HCT116 (cell line): ENCODE measurements at regions not wholly inside any gene's neighbourhood (a gene's known extent, or its start where the extent isn't known, plus 50 kb on each side); places are given as distances from the start of the nearest gene placed in this dataset.

ENCODE experiments used
- CEBPB ChIP-seq: IDR thresholded peaks from 2 replicates; pipeline ENCODE4 v1.6.1; 2012; ENCODE audit warnings: low read depth
- EGR1 ChIP-seq: IDR thresholded peaks from 2 replicates; pipeline ENCODE4 v1.6.1; 2012; ENCODE audit warnings: low read depth
- EZH2 ChIP-seq: fragments of 200-600 bp; sonication (generic); IDR thresholded peaks from 2 replicates; pipeline ENCODE4 v1.6.1; 2017; ENCODE audit warnings: antibody characterized with exemption, mixed run types
- MAX ChIP-seq: IDR thresholded peaks from 2 replicates; pipeline ENCODE4 v1.6.1; 2012
- POLR2A ChIP-seq: IDR thresholded peaks from 2 replicates; pipeline ENCODE4 v1.7.0; 2011; ENCODE audit warnings: borderline replicate concordance; ENCODE audit not compliant: insufficient read depth, insufficient read length; ENCODE audit errors: extremely low read depth
- POLR2AphosphoS5 ChIP-seq: IDR thresholded peaks from 2 replicates; pipeline ENCODE4 v1.6.1; 2011; ENCODE audit warnings: mild to moderate bottlenecking, low read depth, low read length, moderate library complexity
- SIN3A ChIP-seq: IDR thresholded peaks from 2 replicates; pipeline ENCODE4 v1.6.1; 2012; ENCODE audit warnings: low read depth
- SRF ChIP-seq: IDR thresholded peaks from 2 replicates; pipeline ENCODE4 v1.6.1; 2012; ENCODE audit warnings: low read depth
- YY1 ChIP-seq: IDR thresholded peaks from 2 replicates; pipeline ENCODE4 v1.6.1; 2011; ENCODE audit warnings: low read length, low read depth, moderate library complexity, mild to moderate bottlenecking; ENCODE audit not compliant: insufficient replicate concordance; ENCODE audit errors: extremely low read depth
- ZFX ChIP-seq: fragments of 450-650 bp; IDR thresholded peaks from 2 replicates; pipeline ENCODE4 v1.6.1; 2017
- TF ChIP-seq, protein P1 (sequence below), 3 experiments: fragments of 200-600 bp in 1 of 3; sonication (generic) in 1 of 3; IDR thresholded peaks in 2 of 3; conservative IDR thresholded peaks in 1 of 3; 2 replicates each; pipeline ENCODE4 v1.5.1; 2012 to 2017; ENCODE audit warnings: low read depth in 2 of 3, low read length in 2 of 3, antibody characterized with exemption in 1 of 3, borderline replicate concordance in 1 of 3, control low read depth in 1 of 3, mild to moderate bottlenecking in 1 of 3, mixed read lengths in 1 of 3, mixed run types in 1 of 3, moderate library complexity in 1 of 3; ENCODE audit not compliant: insufficient read depth in 1 of 3
- TF ChIP-seq, protein P2 (sequence below): IDR thresholded peaks from 2 replicates; pipeline ENCODE4 v1.6.1; 2012; ENCODE audit warnings: low read depth

GRCh38 chr5:166341740-166342337 is 1949.6 kb upstream of the WWC1 start:
- TF ChIP-seq SIN3A (no peak), YY1 (no peak), EZH2 (no peak), EGR1 (no peak), POLR2A (no peak), CEBPB (no peak), MAX (no peak), ZFX (no peak), POLR2AphosphoS5 (no peak), SRF (no peak)
- TF ChIP-seq, protein P1, sequence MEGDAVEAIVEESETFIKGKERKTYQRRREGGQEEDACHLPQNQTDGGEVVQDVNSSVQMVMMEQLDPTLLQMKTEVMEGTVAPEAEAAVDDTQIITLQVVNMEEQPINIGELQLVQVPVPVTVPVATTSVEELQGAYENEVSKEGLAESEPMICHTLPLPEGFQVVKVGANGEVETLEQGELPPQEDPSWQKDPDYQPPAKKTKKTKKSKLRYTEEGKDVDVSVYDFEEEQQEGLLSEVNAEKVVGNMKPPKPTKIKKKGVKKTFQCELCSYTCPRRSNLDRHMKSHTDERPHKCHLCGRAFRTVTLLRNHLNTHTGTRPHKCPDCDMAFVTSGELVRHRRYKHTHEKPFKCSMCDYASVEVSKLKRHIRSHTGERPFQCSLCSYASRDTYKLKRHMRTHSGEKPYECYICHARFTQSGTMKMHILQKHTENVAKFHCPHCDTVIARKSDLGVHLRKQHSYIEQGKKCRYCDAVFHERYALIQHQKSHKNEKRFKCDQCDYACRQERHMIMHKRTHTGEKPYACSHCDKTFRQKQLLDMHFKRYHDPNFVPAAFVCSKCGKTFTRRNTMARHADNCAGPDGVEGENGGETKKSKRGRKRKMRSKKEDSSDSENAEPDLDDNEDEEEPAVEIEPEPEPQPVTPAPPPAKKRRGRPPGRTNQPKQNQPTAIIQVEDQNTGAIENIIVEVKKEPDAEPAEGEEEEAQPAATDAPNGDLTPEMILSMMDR (IDR thresholded peaks at IDR 0.05 in 2 of 3, conservative IDR thresholded peaks at IDR 0.05 in 1 of 3; ENCODE audit: borderline replicate concordance in 1 of 3, insufficient read depth in 1 of 3, low read depth in 2 of 3, low read length in 2 of 3) = peak in 2 of 3 experiments; percentile 14 to 23; a peak in 2 of 6 replicates
- TF ChIP-seq, protein P2, sequence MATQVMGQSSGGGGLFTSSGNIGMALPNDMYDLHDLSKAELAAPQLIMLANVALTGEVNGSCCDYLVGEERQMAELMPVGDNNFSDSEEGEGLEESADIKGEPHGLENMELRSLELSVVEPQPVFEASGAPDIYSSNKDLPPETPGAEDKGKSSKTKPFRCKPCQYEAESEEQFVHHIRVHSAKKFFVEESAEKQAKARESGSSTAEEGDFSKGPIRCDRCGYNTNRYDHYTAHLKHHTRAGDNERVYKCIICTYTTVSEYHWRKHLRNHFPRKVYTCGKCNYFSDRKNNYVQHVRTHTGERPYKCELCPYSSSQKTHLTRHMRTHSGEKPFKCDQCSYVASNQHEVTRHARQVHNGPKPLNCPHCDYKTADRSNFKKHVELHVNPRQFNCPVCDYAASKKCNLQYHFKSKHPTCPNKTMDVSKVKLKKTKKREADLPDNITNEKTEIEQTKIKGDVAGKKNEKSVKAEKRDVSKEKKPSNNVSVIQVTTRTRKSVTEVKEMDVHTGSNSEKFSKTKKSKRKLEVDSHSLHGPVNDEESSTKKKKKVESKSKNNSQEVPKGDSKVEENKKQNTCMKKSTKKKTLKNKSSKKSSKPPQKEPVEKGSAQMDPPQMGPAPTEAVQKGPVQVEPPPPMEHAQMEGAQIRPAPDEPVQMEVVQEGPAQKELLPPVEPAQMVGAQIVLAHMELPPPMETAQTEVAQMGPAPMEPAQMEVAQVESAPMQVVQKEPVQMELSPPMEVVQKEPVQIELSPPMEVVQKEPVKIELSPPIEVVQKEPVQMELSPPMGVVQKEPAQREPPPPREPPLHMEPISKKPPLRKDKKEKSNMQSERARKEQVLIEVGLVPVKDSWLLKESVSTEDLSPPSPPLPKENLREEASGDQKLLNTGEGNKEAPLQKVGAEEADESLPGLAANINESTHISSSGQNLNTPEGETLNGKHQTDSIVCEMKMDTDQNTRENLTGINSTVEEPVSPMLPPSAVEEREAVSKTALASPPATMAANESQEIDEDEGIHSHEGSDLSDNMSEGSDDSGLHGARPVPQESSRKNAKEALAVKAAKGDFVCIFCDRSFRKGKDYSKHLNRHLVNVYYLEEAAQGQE = no peak
